ENCODE measurements at regions not wholly inside any gene's neighbourhood (a gene's known extent, or its start where the extent isn't known, plus 50 kb on each side); places are given as distances from the start of the nearest gene placed in this dataset.

DNA sequence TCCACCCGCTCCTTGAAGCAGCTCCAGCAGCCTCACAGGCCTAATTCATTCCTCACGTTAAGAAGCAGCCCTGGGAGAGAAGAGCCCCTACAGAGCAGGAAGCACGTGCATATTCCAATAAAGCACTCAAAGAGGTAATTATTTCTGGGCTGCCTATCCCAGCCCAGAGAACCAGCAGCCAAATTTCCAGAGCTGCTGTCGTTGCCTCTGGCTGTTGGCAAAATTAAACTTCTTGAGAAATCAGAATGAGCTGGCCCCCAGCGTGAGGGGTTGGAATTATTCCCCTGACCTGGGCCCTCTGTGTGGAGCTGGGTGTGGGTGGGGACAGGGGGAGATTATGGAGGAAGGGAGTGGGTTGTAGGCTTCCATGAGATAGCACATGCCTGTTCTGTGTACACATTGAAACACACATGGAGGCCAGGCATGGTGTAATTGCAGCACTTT lies 86.8 kb upstream of the HSPA9 start:
- TF ChIP-seq, protein P1, sequence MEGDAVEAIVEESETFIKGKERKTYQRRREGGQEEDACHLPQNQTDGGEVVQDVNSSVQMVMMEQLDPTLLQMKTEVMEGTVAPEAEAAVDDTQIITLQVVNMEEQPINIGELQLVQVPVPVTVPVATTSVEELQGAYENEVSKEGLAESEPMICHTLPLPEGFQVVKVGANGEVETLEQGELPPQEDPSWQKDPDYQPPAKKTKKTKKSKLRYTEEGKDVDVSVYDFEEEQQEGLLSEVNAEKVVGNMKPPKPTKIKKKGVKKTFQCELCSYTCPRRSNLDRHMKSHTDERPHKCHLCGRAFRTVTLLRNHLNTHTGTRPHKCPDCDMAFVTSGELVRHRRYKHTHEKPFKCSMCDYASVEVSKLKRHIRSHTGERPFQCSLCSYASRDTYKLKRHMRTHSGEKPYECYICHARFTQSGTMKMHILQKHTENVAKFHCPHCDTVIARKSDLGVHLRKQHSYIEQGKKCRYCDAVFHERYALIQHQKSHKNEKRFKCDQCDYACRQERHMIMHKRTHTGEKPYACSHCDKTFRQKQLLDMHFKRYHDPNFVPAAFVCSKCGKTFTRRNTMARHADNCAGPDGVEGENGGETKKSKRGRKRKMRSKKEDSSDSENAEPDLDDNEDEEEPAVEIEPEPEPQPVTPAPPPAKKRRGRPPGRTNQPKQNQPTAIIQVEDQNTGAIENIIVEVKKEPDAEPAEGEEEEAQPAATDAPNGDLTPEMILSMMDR (IDR thresholded peaks at IDR 0.05) = no peak
- TF ChIP-seq POLR2A (IDR thresholded peaks at IDR 0.05) = no peak

Data from lower leg skin (tissue), 3 donors.